ENCODE measurements at regions not wholly inside any gene's neighbourhood (a gene's known extent, or its start where the extent isn't known, plus 50 kb on each side); places are given as distances from the start of the nearest gene placed in this dataset.

DNA sequence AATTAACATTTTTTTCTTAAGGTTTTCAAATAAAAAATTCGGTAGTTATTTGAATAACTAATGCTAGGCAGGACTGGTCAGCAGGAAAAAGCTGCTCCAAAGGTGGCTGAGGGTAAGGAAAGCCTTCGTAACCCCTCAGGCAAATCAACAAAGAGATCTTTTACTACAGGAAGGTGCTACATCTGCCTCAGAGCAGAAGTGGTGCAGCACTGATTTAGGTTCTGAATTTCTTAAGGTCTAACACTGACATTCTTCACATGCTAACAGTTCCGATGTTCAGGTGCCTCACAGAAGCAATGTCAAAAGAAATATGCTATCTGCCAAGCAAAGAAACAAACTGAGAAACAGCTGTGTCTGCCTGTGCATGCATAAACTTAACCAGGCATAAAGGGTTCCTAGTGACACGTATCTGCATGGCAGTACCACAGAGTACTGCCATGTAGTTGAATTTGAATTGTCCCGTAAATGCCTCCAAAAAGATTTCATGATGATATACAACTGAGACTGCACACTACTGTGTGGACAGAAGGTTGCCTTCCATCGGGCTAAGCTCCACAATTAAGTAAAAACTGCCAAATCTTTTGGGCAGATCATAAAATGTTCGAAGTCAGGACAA lies 275.0 kb upstream of the NSMCE3 start:
- TF ChIP-seq CTCF (IDR thresholded peaks at IDR 0.05): no peak
- TF ChIP-seq POLR2A (IDR thresholded peaks at IDR 0.05): no peak
